ENCODE measurements at regions not wholly inside any gene's neighbourhood (a gene's known extent, or its start where the extent isn't known, plus 50 kb on each side); places are given as distances from the start of the nearest gene placed in this dataset.

- ATAC-seq (no peak), DNase-seq (no peak)
- H3K27ac Mint-ChIP-seq: no peak overlapping the region
- H3K27me3 Mint-ChIP-seq: no peaks in the 10 kb centered on the region
- POLR2A ChIA-PET: no interaction called here
- H3K4me1 Mint-ChIP-seq: no peaks in the 10 kb centered on the region
- no peaks in the 10 kb centered on the region for H3K36me3 Mint-ChIP-seq
- H3K9me3 Mint-ChIP-seq: no peaks in the 10 kb centered on the region
- H3K4me3 Mint-ChIP-seq: no peak overlapping the region
Measured at GRCh38 chr2:6073191-6074088, 381.3 kb downstream of the SOX11 start.

- Mint-ChIP-seq H3K36me3 (no peaks in the 10 kb centered on the region), H3K27ac (no peak overlapping the region), H3K4me3 (no peak overlapping the region), H3K4me1 (no peaks in the 10 kb centered on the region), H3K9me3 (no peaks in the 10 kb centered on the region), H3K27me3 (peaks cover 0 to 6% (median 0%) of the 10 kb centered on the region in 5 donors)
- no peak for DNase-seq
- POLR2A ChIA-PET: interaction anchor here (0.5 kb wide), 1 partner anchor 476 kb away, joined by 3 read pairs; no protein-coding TSS in a partner anchor
- no peak for ATAC-seq
Measured at GRCh38 chr2:6074089-6074643, 382.0 kb downstream of the SOX11 start.

- DNase-seq (no peak), ATAC-seq (no peak)
- Mint-ChIP-seq H3K27ac (no peak overlapping the region), H3K4me3 (no peak overlapping the region), H3K4me1 (no peaks in the 10 kb centered on the region), H3K9me3 (peaks cover 0 to 2% (median 0%) of the 10 kb centered on the region in 9 donors), H3K36me3 (no peaks in the 10 kb centered on the region), H3K27me3 (peaks cover 0 to 8% (median 0%) of the 10 kb centered on the region in 5 donors)
- POLR2A ChIA-PET: no interaction called here
Measured at GRCh38 chr2:6077585-6077984, 385.4 kb downstream of the SOX11 start.

- Mint-ChIP-seq H3K27me3 (peaks cover 0 to 8% (median 0%) of the 10 kb centered on the region in 5 donors), H3K4me1 (no peaks in the 10 kb centered on the region), H3K36me3 (no peaks in the 10 kb centered on the region), H3K4me3 (no peak overlapping the region), H3K27ac (no peak overlapping the region), H3K9me3 (peaks cover 0 to 2% (median 0%) of the 10 kb centered on the region in 9 donors)
- no peak for ATAC-seq
- DNase-seq: no peak
- POLR2A ChIA-PET: no interaction called here
Measured at GRCh38 chr2:6078414-6078813, 386.2 kb downstream of the SOX11 start.

- H3K9me3 Mint-ChIP-seq: peaks cover 0 to 2% (median 0%) of the 10 kb centered on the region in 9 donors
- H3K4me1 Mint-ChIP-seq: no peaks in the 10 kb centered on the region
- no peak overlapping the region for H3K27ac Mint-ChIP-seq
- H3K27me3 Mint-ChIP-seq: peaks cover 0 to 8% (median 0%) of the 10 kb centered on the region in 5 donors
- DNase-seq: no peak
- H3K4me3 Mint-ChIP-seq: no peak overlapping the region
- POLR2A ChIA-PET: no interaction called here
- ATAC-seq: no peak
- no peaks in the 10 kb centered on the region for H3K36me3 Mint-ChIP-seq
Measured at GRCh38 chr2:6079405-6079804, 387.2 kb downstream of the SOX11 start.

GRCh38 chr2:6080932-6081753 is 389.0 kb downstream of the SOX11 start:
- no peak overlapping the region for H3K4me3 Mint-ChIP-seq
- H3K4me1 Mint-ChIP-seq: no peaks in the 10 kb centered on the region
- peaks cover 0 to 2% (median 0%) of the 10 kb centered on the region in 9 donors for H3K9me3 Mint-ChIP-seq
- no peak for DNase-seq
- no peak overlapping the region for H3K27ac Mint-ChIP-seq
- H3K36me3 Mint-ChIP-seq: no peaks in the 10 kb centered on the region
- ATAC-seq: no peak
- peaks cover 0 to 8% (median 0%) of the 10 kb centered on the region in 5 donors for H3K27me3 Mint-ChIP-seq
- POLR2A ChIA-PET: no interaction called here

GRCh38 chr2:6081955-6082624 is 389.9 kb downstream of the SOX11 start:
- peaks cover 0 to 10% (median 0%) of the 10 kb centered on the region in 5 donors for H3K27me3 Mint-ChIP-seq
- POLR2A ChIA-PET: no interaction called here
- no peak overlapping the region for H3K27ac Mint-ChIP-seq
- H3K9me3 Mint-ChIP-seq: peaks cover 0 to 10% (median 0%) of the 10 kb centered on the region in 9 donors
- ATAC-seq (no peak), DNase-seq (no peak)
- H3K4me3 Mint-ChIP-seq: no peak overlapping the region
- H3K4me1 Mint-ChIP-seq: no peaks in the 10 kb centered on the region
- no peaks in the 10 kb centered on the region for H3K36me3 Mint-ChIP-seq

- POLR2A ChIA-PET: no interaction called here
- Mint-ChIP-seq H3K27me3 (peaks cover 0 to 13% (median 0%) of the 10 kb centered on the region in 5 donors), H3K4me1 (no peaks in the 10 kb centered on the region), H3K9me3 (peaks cover 0 to 15% (median 0%) of the 10 kb centered on the region in 9 donors), H3K4me3 (no peak overlapping the region), H3K27ac (no peak overlapping the region), H3K36me3 (no peaks in the 10 kb centered on the region)
- ATAC-seq: no peak
- DNase-seq: no peak
Measured at GRCh38 chr2:6082625-6083018, 390.4 kb downstream of the SOX11 start.

GRCh38 chr2:6083136-6083535 is 391.0 kb downstream of the SOX11 start:
- POLR2A ChIA-PET: no interaction called here
- Mint-ChIP-seq H3K27me3 (peaks cover 0 to 13% (median 0%) of the 10 kb centered on the region in 5 donors), H3K4me1 (no peaks in the 10 kb centered on the region), H3K27ac (no peak overlapping the region), H3K4me3 (no peak overlapping the region), H3K36me3 (no peaks in the 10 kb centered on the region), H3K9me3 (peaks cover 0 to 16% (median 0%) of the 10 kb centered on the region in 9 donors)
- no peak for ATAC-seq
- no peak for DNase-seq

- Mint-ChIP-seq H3K27me3 (peaks cover 0 to 9% (median 0%) of the 10 kb centered on the region in 5 donors), H3K27ac (no peak overlapping the region), H3K4me3 (no peak overlapping the region), H3K36me3 (no peaks in the 10 kb centered on the region), H3K9me3 (peaks cover 0 to 27% (median 0%) of the 10 kb centered on the region in 9 donors), H3K4me1 (no peaks in the 10 kb centered on the region)
- POLR2A ChIA-PET: no interaction called here
- ATAC-seq: no peak
- DNase-seq: no peak
Measured at GRCh38 chr2:6089474-6089873, 397.3 kb downstream of the SOX11 start.

GRCh38 chr2:6103372-6103771 is 411.2 kb downstream of the SOX11 start:
- POLR2A ChIA-PET: no interaction called here
- ATAC-seq: no peak
- peaks cover 0 to 7% (median 0%) of the 10 kb centered on the region in 9 donors for H3K9me3 Mint-ChIP-seq
- H3K36me3 Mint-ChIP-seq: no peaks in the 10 kb centered on the region
- no peak overlapping the region for H3K27ac Mint-ChIP-seq
- no peaks in the 10 kb centered on the region for H3K4me1 Mint-ChIP-seq
- no peak for DNase-seq
- H3K27me3 Mint-ChIP-seq: peaks cover 0 to 12% (median 0%) of the 10 kb centered on the region in 5 donors
- H3K4me3 Mint-ChIP-seq: no peak overlapping the region

GRCh38 chr2:6103949-6104348 is 411.8 kb downstream of the SOX11 start:
- no peak overlapping the region for H3K4me3 Mint-ChIP-seq
- DNase-seq (no peak), ATAC-seq (no peak)
- H3K9me3 Mint-ChIP-seq: peaks cover 0 to 9% (median 0%) of the 10 kb centered on the region in 9 donors
- no peak overlapping the region for H3K27ac Mint-ChIP-seq
- POLR2A ChIA-PET: no interaction called here
- no peaks in the 10 kb centered on the region for H3K4me1 Mint-ChIP-seq
- peaks cover 0 to 12% (median 0%) of the 10 kb centered on the region in 5 donors for H3K27me3 Mint-ChIP-seq
- H3K36me3 Mint-ChIP-seq: no peaks in the 10 kb centered on the region
